IPS-NIHi7 (cell line): ENCODE measurements at regions not wholly inside any gene's neighbourhood (a gene's known extent, or its start where the extent isn't known, plus 50 kb on each side); places are given as distances from the start of the nearest gene placed in this dataset.

ENCODE experiments used
- DNase-seq: peaks from one replicate; pipeline ENCODE4 v3.0.0; 2012; ENCODE audit warnings: mixed read lengths; ENCODE audit errors: extremely low spot score

GRCh38 chr10:47190301-47190700 is 109.7 kb upstream of the GDF10 start:
- no peak for DNase-seq

DNA sequence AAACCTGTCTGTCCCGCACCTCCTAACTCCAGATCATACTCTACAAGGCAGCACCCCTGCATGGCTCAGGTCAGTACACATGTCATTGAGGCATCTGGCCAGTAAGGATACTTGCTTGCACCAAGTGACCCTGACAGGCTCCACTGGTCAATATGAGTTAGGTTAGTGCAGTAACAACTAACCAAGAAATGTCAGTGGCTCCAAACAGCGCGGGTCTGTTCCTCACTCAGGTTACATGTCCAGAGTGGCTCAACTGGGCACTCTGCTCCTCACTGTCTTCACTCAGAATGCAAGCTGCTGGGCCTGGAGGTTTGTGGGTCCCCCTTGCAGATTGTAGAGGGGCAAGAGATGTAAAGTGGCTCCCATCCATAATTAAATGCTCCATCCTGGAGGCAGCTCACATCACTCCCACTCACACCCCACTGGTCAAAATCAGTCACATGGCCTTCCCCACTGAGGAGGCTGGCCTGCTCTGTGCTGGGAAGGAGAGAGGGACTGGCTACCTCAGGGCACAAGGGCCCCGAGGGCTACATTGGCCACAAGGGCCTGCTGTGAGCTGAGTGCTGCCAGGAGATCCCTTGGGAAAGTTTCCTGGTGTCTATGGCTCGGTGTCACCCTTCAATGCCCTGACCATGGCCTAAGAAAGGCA is 109.1 kb upstream of the GDF10 start:
- DNase-seq = no peak

DNA sequence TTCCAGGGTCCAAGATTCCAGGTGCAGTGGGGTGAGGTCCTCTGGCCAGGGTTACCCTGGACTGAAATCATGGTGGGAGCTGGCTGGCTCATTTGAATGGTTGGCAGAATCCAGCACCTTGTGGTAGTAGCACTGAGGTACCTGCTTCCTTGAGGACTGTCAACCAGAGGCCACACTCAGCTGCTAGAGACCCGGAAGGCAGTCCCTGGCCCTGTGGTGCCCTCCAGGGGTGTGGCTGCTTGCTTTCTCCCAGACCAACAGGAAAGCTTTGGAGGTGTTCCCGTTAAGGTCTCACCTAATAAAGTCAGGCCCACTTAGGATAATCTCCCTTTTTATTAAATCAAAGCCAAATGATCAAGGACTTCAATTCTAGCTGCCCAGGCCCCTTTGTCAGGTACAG is 107.7 kb upstream of the GDF10 start:
- DNase-seq = no peak

- no peak for DNase-seq
Observed at GRCh38 chr10:47193666-47194065, 106.3 kb upstream of the GDF10 start.

DNA sequence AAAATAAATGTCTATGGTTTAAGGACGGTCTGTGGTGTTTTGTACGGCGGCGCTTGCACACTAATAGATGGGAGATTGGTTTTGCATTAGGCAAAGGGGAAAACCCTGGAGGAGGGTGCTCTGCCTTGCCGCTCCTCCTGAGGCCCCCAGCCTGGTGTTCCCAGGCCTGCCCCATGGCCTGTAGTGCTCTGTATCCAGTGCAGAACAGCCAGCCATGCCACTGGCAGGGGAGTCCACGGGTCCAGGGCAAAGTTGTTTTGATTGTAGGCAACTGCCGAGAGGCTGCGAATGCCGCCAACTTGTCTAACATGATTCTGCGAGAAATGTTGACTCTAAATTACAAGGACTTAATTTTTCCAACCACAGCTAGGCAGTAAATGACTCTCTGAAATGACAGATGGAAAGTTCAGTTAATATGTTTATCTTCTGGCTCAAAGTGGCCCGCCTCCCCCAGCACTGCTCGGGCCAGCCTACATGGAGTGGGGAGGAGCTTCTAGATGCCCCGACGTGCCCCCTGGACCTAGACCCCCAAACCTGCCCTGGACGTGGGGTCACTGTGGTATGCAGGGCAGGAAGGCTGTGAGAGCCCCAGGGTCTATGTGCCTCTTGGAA is 104.6 kb upstream of the GDF10 start:
- no peak for DNase-seq

DNA sequence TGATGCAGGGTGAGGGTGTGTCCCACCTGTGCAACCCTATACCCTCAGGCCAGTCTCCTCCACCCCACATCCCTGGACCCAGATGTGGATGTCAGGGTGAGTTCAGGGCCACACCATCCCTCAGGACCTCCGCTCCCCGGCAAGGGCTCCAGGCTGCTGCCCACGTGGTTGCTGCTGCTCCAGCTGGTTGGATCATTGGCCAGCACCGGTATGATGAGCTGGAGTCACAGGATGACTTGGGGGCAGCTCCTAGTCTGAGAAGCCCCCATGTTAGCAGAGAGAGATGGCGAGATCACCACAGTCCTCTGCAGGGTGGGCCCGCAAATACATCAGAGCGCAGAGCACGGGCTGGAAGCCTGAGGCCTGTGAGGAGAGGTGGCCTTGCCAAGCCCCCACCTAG is 103.3 kb upstream of the GDF10 start:
- DNase-seq = no peak

DNA sequence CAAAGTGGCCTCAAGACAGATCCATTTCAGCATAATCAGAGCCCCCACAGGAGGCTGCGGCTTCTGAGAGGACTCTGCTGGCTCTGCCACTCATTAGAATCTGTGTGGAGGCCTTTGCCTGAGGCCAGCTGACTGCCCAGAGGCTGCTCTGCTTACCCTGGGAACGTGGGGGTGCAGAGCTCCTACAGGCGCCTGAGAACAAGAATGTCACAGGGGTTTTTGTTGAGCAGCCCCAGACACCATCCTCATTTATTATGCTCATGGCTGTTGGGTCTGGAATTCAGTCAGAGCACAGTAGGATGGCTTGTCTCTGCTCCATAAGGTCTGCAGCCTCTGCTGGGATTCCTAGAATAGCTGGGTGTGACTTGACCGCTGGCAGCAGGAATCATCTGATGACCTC is 101.8 kb upstream of the GDF10 start:
- no peak for DNase-seq

GRCh38 chr10:47205192-47205591 is 94.8 kb upstream of the GDF10 start:
- DNase-seq = no peak

GRCh38 chr10:47206449-47207280 is 93.3 kb upstream of the GDF10 start:
- no peak for DNase-seq

GRCh38 chr10:47207281-47207615 is 92.7 kb upstream of the GDF10 start:
- DNase-seq = no peak

GRCh38 chr10:47207894-47208469 is 92.0 kb upstream of the GDF10 start:
- DNase-seq = no peak

DNA sequence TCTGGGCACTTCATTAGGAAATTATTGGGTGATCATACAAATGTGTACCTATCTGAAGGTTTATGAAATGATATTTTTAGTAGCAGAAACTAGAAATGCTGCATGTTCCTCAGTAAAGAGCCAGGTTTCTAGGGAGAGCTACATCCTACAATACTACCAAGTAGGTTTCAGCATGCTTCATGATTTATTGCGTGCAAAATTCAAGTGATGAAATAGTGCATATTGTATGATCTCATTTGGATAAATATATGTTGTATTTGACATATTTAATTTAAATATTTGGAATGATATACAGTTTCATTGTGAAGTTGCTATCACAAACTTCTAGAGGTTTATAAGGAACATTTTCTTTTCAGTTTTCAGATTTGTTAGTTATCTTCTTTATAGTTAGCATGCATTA is 90.5 kb upstream of the GDF10 start:
- DNase-seq = no peak

GRCh38 chr10:47214520-47214919 is 85.5 kb upstream of the GDF10 start:
- DNase-seq = no peak

DNA sequence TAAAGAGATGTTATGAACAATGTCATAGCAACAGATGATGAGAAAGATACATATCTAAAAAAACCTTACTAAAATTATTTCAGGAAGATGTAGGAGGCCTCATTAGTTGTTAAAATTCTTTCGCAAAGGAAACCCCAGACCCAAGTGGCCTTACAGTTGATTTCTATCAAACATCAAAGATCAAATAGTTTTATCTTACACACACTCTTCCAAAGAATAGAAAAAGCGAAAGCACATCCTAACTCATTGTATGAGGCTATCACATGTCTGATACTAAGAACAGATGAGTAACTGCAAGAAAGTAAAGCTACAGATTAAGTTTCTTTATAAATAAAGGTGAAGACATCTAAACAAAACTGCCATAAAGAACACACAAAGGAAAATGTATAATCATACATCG is 82.9 kb upstream of the GDF10 start:
- DNase-seq = no peak

- DNase-seq = no peak
Observed at GRCh38 chr10:47218803-47219202, 81.2 kb upstream of the GDF10 start.

- DNase-seq = no peak
Observed at GRCh38 chr10:47222461-47222860, 77.5 kb upstream of the GDF10 start.

GRCh38 chr10:47223236-47223635 is 76.8 kb upstream of the GDF10 start:
- peak; percentile 38 for DNase-seq

- DNase-seq = no peak
Observed at GRCh38 chr10:47224546-47225218, 75.3 kb upstream of the GDF10 start.

GRCh38 chr10:47225219-47225927 is 74.6 kb upstream of the GDF10 start:
- peak; percentile 32 for DNase-seq

DNA sequence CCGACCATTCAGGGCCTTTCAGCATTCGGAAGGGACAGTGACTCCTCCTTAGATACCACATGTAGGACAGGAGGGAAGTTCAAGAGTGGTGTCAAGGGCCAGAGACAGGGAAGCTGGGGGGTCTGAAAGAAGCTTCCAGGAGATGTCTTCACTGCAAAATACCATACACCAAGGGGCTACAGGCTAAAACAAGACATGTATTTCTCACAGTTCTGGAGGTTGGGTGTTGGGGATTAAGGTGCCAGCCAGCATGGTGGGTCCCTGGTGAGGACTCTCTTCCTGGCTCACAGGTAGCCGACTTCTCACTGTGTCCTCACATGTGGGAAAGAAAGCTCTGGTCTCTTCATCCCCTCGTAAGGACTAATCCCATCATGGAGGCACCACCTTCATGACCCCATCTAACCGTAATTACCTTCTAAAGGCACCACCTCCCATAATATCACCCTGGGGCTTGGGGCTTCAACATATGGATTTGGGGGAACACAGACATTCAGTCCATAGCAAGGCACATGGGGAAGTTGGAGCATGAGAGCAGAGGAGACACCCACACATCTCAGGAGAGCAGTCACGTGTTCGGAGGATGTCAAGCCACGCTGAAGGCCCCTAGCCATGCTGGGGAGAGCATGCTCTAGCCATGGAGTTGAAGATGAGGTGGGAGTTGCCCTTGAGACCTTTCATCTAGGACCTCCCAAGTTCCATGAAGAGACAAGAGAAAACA is 73.9 kb upstream of the GDF10 start:
- no peak for DNase-seq

DNA sequence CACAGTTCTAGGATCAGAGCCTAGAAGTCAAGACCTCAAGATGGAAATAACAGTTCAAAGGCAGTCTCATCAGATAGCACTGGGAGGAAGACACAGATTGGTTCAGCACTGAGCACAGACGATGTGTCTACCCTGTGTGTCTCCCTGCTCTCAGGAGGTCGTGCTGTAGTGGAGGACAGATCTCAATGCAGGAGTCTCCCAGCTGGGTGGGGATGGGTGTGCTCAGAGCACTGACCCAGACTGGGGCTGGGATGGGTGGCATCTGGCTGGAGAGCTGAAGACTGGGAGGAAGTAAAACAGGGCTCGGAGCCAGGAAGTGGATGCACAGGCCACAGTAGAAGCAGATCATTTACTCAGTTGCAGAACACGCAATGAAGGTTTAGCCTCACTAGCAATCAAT is 69.5 kb upstream of the GDF10 start:
- DNase-seq = no peak
